B cell (primary cell): ENCODE measurements at regions not wholly inside any gene's neighbourhood (a gene's known extent, or its start where the extent isn't known, plus 50 kb on each side); places are given as distances from the start of the nearest gene placed in this dataset.

Source experiments
- ATAC-seq: fragments of 200-7000 bp; cut with Tn5 transposase; one replicate; pipeline ENCODE4 v1.10.0; 2021; ENCODE audit warnings: low read depth, mild to moderate bottlenecking, moderate number of reproducible peaks, moderate library complexity
- CTCF ChIA-PET: fragments of 350-600 bp; sonication (Branson Sonifier 250); formaldehyde crosslinking; loops from one replicate; lab custom pipeline; 2021; ENCODE audit warnings: antibody characterized with exemption, inconsistent platforms; lab: Charles Lee
- POLR2A ChIA-PET: fragments of 350-600 bp; sonication (Branson Sonifier 250); formaldehyde crosslinking; loops from one replicate; lab custom pipeline; 2021; ENCODE audit warnings: antibody characterized with exemption; lab: Charles Lee
- DNase-seq: peaks from one replicate; pipeline ENCODE4 v3.0.0; 2013
- H2AFZ ChIP-seq: 2 replicates; pipeline ENCODE4 v1.6.1; 2012; ENCODE audit warnings: mild to moderate bottlenecking, low read depth, low read length; ENCODE audit not compliant: insufficient read depth, poor library complexity, severe bottlenecking
- H3K27ac ChIP-seq, 2 donors: 1 replicate in 1 of 2; 2 replicates in 1 of 2; pipeline ENCODE4 v1.5.1; 2012 to 2013; ENCODE audit warnings: low read length in 2 of 2, mild to moderate bottlenecking in 2 of 2, moderate library complexity in 1 of 2
- H3K27me3 ChIP-seq, 4 experiments: fragments of 200-600 bp in 1 of 4; sonication (generic) in 1 of 4; replicated peaks in 1 of 4; 1 replicate in 2 of 4; 2 replicates in 2 of 4; pipeline versions ENCODE4 v1.6.1 to v1.7.0; 2013 to 2016; ENCODE audit warnings: low read length in 3 of 4, mild to moderate bottlenecking in 2 of 4, mixed read lengths in 1 of 4, moderate library complexity in 1 of 4; ENCODE audit not compliant: insufficient read depth in 4 of 4, control insufficient read depth in 3 of 4; ENCODE audit errors: control extremely low read depth in 1 of 4
- H3K36me3 ChIP-seq, 2 experiments: replicated peaks in 1 of 2; 1 replicate in 1 of 2; 2 replicates in 1 of 2; pipeline versions ENCODE4 v1.6.1 to v1.7.1; 2013; ENCODE audit warnings: low read length in 1 of 2; ENCODE audit not compliant: insufficient read depth in 2 of 2, control insufficient read depth in 1 of 2; ENCODE audit errors: control extremely low read depth in 1 of 2, extremely low read depth in 1 of 2
- H3K4me1 ChIP-seq, 2 donors: fragments of 200-600 bp in 1 of 2; sonication (generic) in 1 of 2; 1 replicate in 1 of 2; 2 replicates in 1 of 2; pipeline versions ENCODE4 v1.5.1 to v1.6.1; 2013 to 2017; ENCODE audit warnings: low read length in 2 of 2; ENCODE audit not compliant: control insufficient read depth in 2 of 2, insufficient read depth in 2 of 2
- H3K4me2 ChIP-seq: replicated peaks from 2 replicates; pipeline ENCODE3; 2012; ENCODE audit warnings: mild to moderate bottlenecking, low read depth, low read length; ENCODE audit not compliant: poor library complexity, severe bottlenecking
- H3K4me3 ChIP-seq, 5 experiments: fragments of 200-600 bp in 1 of 5; sonication (generic) in 1 of 5; 1 replicate in 3 of 5; 2 replicates in 2 of 5; pipeline versions ENCODE4 v1.5.1 to v1.7.0; 2011 to 2016; ENCODE audit warnings: low read length in 4 of 5, mild to moderate bottlenecking in 4 of 5, low read depth in 2 of 5, control low read depth in 1 of 5, moderate library complexity in 1 of 5; ENCODE audit not compliant: insufficient read depth in 1 of 5; ENCODE audit errors: control extremely low read depth in 1 of 5, extremely low read depth in 1 of 5
- H3K79me2 ChIP-seq: fragments of 200-600 bp; sonication (generic); one replicate; pipeline ENCODE4 v1.6.0; 2016; ENCODE audit warnings: low read length; ENCODE audit not compliant: control insufficient read depth, insufficient read depth
- H3K9ac ChIP-seq: fragments of 200-600 bp; sonication (generic); 2 replicates; pipeline ENCODE4 v1.6.1; 2017; ENCODE audit warnings: mild to moderate bottlenecking, low read length, moderate library complexity
- H3K9me3 ChIP-seq, 3 donors: one replicate each; pipeline versions ENCODE4 v1.6.1 to v1.7.1; 2013; ENCODE audit warnings: low read length in 2 of 3; ENCODE audit not compliant: control insufficient read depth in 2 of 3, insufficient read depth in 1 of 3; ENCODE audit errors: control extremely low read depth in 1 of 3
- H4K20me1 ChIP-seq: 2 replicates; pipeline ENCODE4 v1.6.0; 2012; ENCODE audit warnings: mild to moderate bottlenecking, low read length; ENCODE audit not compliant: insufficient read depth, control insufficient read depth, poor library complexity, severe bottlenecking
- H3K27ac Mint-ChIP-seq: one replicate; pipeline ENCODE4 v1.8.0; 2021; ENCODE audit warnings: mixed read lengths
- H3K27me3 Mint-ChIP-seq: one replicate; pipeline ENCODE4 v1.8.0; 2021; ENCODE audit warnings: mixed read lengths
- H3K4me1 Mint-ChIP-seq: one replicate; pipeline ENCODE4 v1.8.0; 2021; ENCODE audit warnings: mixed read lengths
- H3K4me3 Mint-ChIP-seq: one replicate; pipeline ENCODE4 v1.8.0; 2021; ENCODE audit warnings: mixed read lengths
- H3K9me3 Mint-ChIP-seq: one replicate; pipeline ENCODE4 v1.8.0; 2022; ENCODE audit warnings: mixed read lengths; ENCODE audit not compliant: insufficient read depth
- CTCF ChIP-seq: fragments of 200-600 bp; IDR thresholded peaks from one replicate; pipeline ENCODE4 v1.8.0; 2022; ENCODE audit warnings: antibody characterized with exemption, mild to moderate bottlenecking
- EZH2 ChIP-seq: IDR thresholded peaks from 2 replicates; pipeline ENCODE4 v1.6.1; 2012; ENCODE audit warnings: borderline replicate concordance, low read depth, mild to moderate bottlenecking, moderate library complexity, low read length; ENCODE audit not compliant: insufficient read depth, poor library complexity, severe bottlenecking
- WGBS: methylation state at CpG from one replicate; pipeline ENCODE4 v1.1.5; 2013; ENCODE audit warnings: missing lambda C conversion rate; ENCODE audit not compliant: insufficient coverage; 5-methylcytosine and 5-hydroxymethylcytosine counted together
- intact Hi-C: fragments of 100-400 bp; cut with micrococcal nuclease; formaldehyde crosslinking; loops from one replicate; pipeline ENCODE4 v1.10.0; 2022

- no peaks in the 10 kb centered on the region for H3K4me1 Mint-ChIP-seq
- H3K4me3 Mint-ChIP-seq: no peak overlapping the region
These were observed 188.7 kb upstream of the TLL1 start for GRCh38 chr4:165684177-165684805.

GRCh38 chr4:165686756-165687155 is 186.3 kb upstream of the TLL1 start:
- intact Hi-C loops: no loop called here
- POLR2A ChIA-PET: no interaction called here
- Histone ChIP-seq H3K9ac (no peak overlapping the region), H4K20me1 (no peaks in the 10 kb centered on the region), H3K79me2 (no peaks in the 10 kb centered on the region), H3K27ac (no peak overlapping the region), H3K4me2 (no peak overlapping the region), H3K27me3 (no peaks in the 10 kb centered on the region), H3K4me3 (no peak overlapping the region), H3K9me3 (no peaks in the 10 kb centered on the region), H3K36me3 (no peaks in the 10 kb centered on the region), H2AFZ (no peak overlapping the region), H3K4me1 (no peaks in the 10 kb centered on the region)
- ATAC-seq: no peak
- CTCF ChIA-PET: no interaction called here
- no peak for TF ChIP-seq CTCF
- no peak for TF ChIP-seq EZH2
- H3K27ac Mint-ChIP-seq: no peak overlapping the region
- no peaks in the 10 kb centered on the region for H3K9me3 Mint-ChIP-seq
- no peak overlapping the region for H3K4me3 Mint-ChIP-seq
- no peaks in the 10 kb centered on the region for H3K27me3 Mint-ChIP-seq
- H3K4me1 Mint-ChIP-seq: no peaks in the 10 kb centered on the region
- no peak for DNase-seq
- WGBS: no CpG with 5 or more reads among the region's 3 CpGs

More at GRCh38 chr4:165684177-165684805, 188.7 kb upstream of the TLL1 start:
- Histone ChIP-seq H3K27me3 (no peaks in the 10 kb centered on the region), H4K20me1 (no peaks in the 10 kb centered on the region), H3K27ac (no peak overlapping the region), H3K9me3 (no peaks in the 10 kb centered on the region), H3K4me2 (no peak overlapping the region), H3K79me2 (no peaks in the 10 kb centered on the region), H3K9ac (no peak overlapping the region), H3K4me1 (no peaks in the 10 kb centered on the region), H2AFZ (no peak overlapping the region), H3K36me3 (no peaks in the 10 kb centered on the region), H3K4me3 (no peak overlapping the region)
- ChIA-PET POLR2A (no interaction called here), CTCF (no interaction called here)
- Mint-ChIP-seq H3K27ac (no peak overlapping the region), H3K9me3 (no peaks in the 10 kb centered on the region), H3K27me3 (no peaks in the 10 kb centered on the region)
- ATAC-seq (no peak), DNase-seq (no peak)
- WGBS: 80% methylated on average over 1 of the region's 7 CpGs
- TF ChIP-seq CTCF (no peak), EZH2 (no peak)
- intact Hi-C loops: no loop called here
